ENCODE measurements at regions not wholly inside any gene's neighbourhood (a gene's known extent, or its start where the extent isn't known, plus 50 kb on each side); places are given as distances from the start of the nearest gene placed in this dataset.

- WGBS, 4 donors = 77 to 100% (median 95%) methylated on average over 1 of the region's 1 CpG
- Histone ChIP-seq H3K9me3 (no peaks in the 10 kb centered on the region), H3K36me3 (no peaks in the 10 kb centered on the region), H3K4me3 (no peak overlapping the region), H3K4me1 (no peaks in the 10 kb centered on the region), H3K27me3 (no peaks in the 10 kb centered on the region), H3K27ac (no peak overlapping the region)
- intact Hi-C loops (cut with DNase I) = no loop called here
- ATAC-seq (no peak), DNase-seq (no peak)
- TF ChIP-seq CTCF (IDR thresholded peaks at IDR 0.05) (no peak), POLR2A (IDR thresholded peaks at IDR 0.05) (no peak)
These were observed 529.6 kb upstream of the SPANXN1 start for GRCh38 chrX:144717682-144718081.

GRCh38 chrX:144722307-144722706, 525.0 kb upstream of the SPANXN1 start:
- Histone ChIP-seq H3K27ac (no peak overlapping the region), H3K9me3 (no peaks in the 10 kb centered on the region), H3K36me3 (no peaks in the 10 kb centered on the region), H3K27me3 (no peaks in the 10 kb centered on the region), H3K4me1 (no peaks in the 10 kb centered on the region), H3K4me3 (no peak overlapping the region)
- ATAC-seq (no peak), DNase-seq (no peak)
- WGBS, 4 donors = 44 to 61% (median 51%) methylated on average over 6 of the region's 6 CpGs
- intact Hi-C loops (cut with DNase I) = no loop called here
- TF ChIP-seq POLR2A (IDR thresholded peaks at IDR 0.05) (no peak), CTCF (IDR thresholded peaks at IDR 0.05) (no peak)

GRCh38 chrX:144730471-144730870, 516.8 kb upstream of the SPANXN1 start:
- 34 to 59% (median 42%) methylated on average over 2 of the region's 2 CpGs for WGBS, 4 donors
- intact Hi-C loops (cut with DNase I) = no loop called here

GRCh38 chrX:144732588-144732987, 514.7 kb upstream of the SPANXN1 start:
- TF ChIP-seq CTCF (IDR thresholded peaks at IDR 0.05) (no peak), POLR2A (IDR thresholded peaks at IDR 0.05) (no peak)
- Histone ChIP-seq H3K4me1 (no peaks in the 10 kb centered on the region), H3K9me3 (no peaks in the 10 kb centered on the region), H3K27me3 (no peaks in the 10 kb centered on the region), H3K4me3 (no peak overlapping the region), H3K27ac (no peak overlapping the region), H3K36me3 (no peaks in the 10 kb centered on the region)
- WGBS, 4 donors = 59 to 71% (median 65%) methylated on average over 4 of the region's 4 CpGs
- DNase-seq = no peak
- intact Hi-C loops (cut with DNase I) = no loop called here
- ATAC-seq = no peak

More at GRCh38 chrX:144730471-144730870, 516.8 kb upstream of the SPANXN1 start:
- Histone ChIP-seq H3K27me3 (no peaks in the 10 kb centered on the region), H3K4me3 (no peak overlapping the region), H3K4me1 (no peaks in the 10 kb centered on the region), H3K9me3 (no peaks in the 10 kb centered on the region), H3K27ac (no peak overlapping the region), H3K36me3 (no peaks in the 10 kb centered on the region)
- no peak for TF ChIP-seq CTCF (IDR thresholded peaks at IDR 0.05)
- no peak for TF ChIP-seq POLR2A (IDR thresholded peaks at IDR 0.05)
- no peak for ATAC-seq
- no peak for DNase-seq
